PC-9 (cell line): ENCODE measurements at regions not wholly inside any gene's neighbourhood (a gene's known extent, or its start where the extent isn't known, plus 50 kb on each side); places are given as distances from the start of the nearest gene placed in this dataset.

ENCODE experiments used
- BruUV-seq: library from RNA; stranded (reverse); fragments of 400-500 nt; replicated peaks from 2 replicates; lab custom pipeline; 2021; lab: Mats Ljungman, UMichigan
- CTCF ChIA-PET: fragments of 300-600 bp; sonication (Branson Sonifier 250); formaldehyde crosslinking; loops from one replicate; lab custom pipeline; 2022; ENCODE audit warnings: antibody characterized with exemption; lab: Charles Lee
- POLR2A ChIA-PET: fragments of 300-600 bp; sonication (Branson Sonifier 250); formaldehyde crosslinking; loops from one replicate; lab custom pipeline; 2022; ENCODE audit warnings: antibody characterized with exemption; ENCODE audit not compliant: unreplicated experiment; lab: Charles Lee
- DNase-seq, 2 experiments: peaks; one replicate each; pipeline versions ENCODE4 v3.0.0 to v3.0.0-alpha.2; 2015 to 2022; ENCODE audit warnings: mixed read lengths in 1 of 2
- H2AFZ ChIP-seq: fragments of 200-600 bp; sonication (generic); 2 replicates; pipeline ENCODE4 v1.8.1; 2017; ENCODE audit warnings: antibody characterized with exemption
- H3F3A ChIP-seq: fragments of 200-600 bp; sonication (generic); 2 replicates; pipeline ENCODE4 v1.8.1; 2017; ENCODE audit warnings: antibody characterized with exemption, mild to moderate bottlenecking, low read depth; ENCODE audit not compliant: insufficient read depth
- H3K27ac ChIP-seq: fragments of 200-600 bp; sonication (generic); 2 replicates; pipeline ENCODE4 v1.6.1; 2016; ENCODE audit warnings: mixed run types
- H3K27me3 ChIP-seq: fragments of 200-600 bp; sonication (generic); 2 replicates; pipeline ENCODE4 v1.6.1; 2016; ENCODE audit warnings: low read depth, mixed run types; ENCODE audit not compliant: insufficient read depth
- H3K36me3 ChIP-seq: fragments of 200-600 bp; sonication (generic); 2 replicates; pipeline ENCODE4 v1.6.1; 2016; ENCODE audit warnings: low read depth, mixed run types
- H3K4me1 ChIP-seq: fragments of 200-600 bp; sonication (generic); replicated peaks from 2 replicates; pipeline ENCODE4 v1.6.1; 2016; ENCODE audit warnings: mixed run types; ENCODE audit not compliant: insufficient read depth
- H3K4me2 ChIP-seq: fragments of 200-600 bp; sonication (generic); 2 replicates; pipeline ENCODE4 v1.6.1; 2017; ENCODE audit warnings: mixed run types
- H3K4me3 ChIP-seq: fragments of 200-600 bp; sonication (generic); 2 replicates; pipeline ENCODE4 v1.6.1; 2016; ENCODE audit warnings: mixed run types
- H3K79me2 ChIP-seq: fragments of 200-600 bp; sonication (generic); 2 replicates; pipeline ENCODE4 v1.6.1; 2017; ENCODE audit warnings: low read depth, mixed run types
- H3K9me2 ChIP-seq: fragments of 200-600 bp; sonication (generic); 2 replicates; pipeline ENCODE4 v1.8.1; 2017; ENCODE audit warnings: mild to moderate bottlenecking; ENCODE audit not compliant: insufficient read depth
- H3K9me3 ChIP-seq: fragments of 200-600 bp; sonication (generic); 2 replicates; pipeline ENCODE4 v1.8.1; 2016; ENCODE audit warnings: low read depth; ENCODE audit not compliant: insufficient read depth
- H4K20me1 ChIP-seq: fragments of 200-600 bp; sonication (generic); 2 replicates; pipeline ENCODE4 v1.8.1; 2017; ENCODE audit not compliant: insufficient read depth
- CTCF ChIP-seq: fragments of 200-600 bp; sonication (generic); conservative IDR thresholded peaks from 2 replicates; pipeline ENCODE4 v1.6.1; 2017; ENCODE audit warnings: mixed run types, antibody characterized with exemption, mild to moderate bottlenecking, moderate library complexity
- EZH2 ChIP-seq: fragments of 200-600 bp; sonication (generic); IDR thresholded peaks from 2 replicates; pipeline ENCODE4 v1.8.0; 2017; ENCODE audit warnings: antibody characterized with exemption, low read depth
- intact Hi-C: fragments of 100-400 bp; cut with micrococcal nuclease; formaldehyde crosslinking; loops from one replicate; pipeline ENCODE4 v1.10.0; 2022; ENCODE audit not compliant: unreplicated experiment

DNA sequence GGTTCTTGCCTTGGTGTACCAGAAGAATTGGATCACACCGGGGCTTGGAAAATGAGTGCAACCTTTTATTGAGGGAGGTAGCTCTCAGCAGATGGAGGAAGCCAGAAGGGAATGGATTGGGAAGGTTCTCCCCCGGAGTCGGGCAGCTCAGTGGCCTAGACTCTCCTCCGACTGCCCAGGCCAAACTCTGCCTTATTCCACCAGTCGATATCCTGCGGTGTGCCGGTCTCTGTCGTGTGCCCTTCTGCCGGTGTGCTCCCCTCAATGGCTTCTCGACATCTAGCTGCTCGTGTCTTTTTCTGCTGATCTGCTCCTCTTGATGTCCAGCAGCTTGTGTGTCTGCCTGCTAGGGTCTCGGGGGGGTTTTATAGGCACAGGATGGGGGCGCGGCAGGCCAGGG is 87.4 kb upstream of the CCL21 start:
- TF ChIP-seq EZH2 (no peak), CTCF (no peak)
- BruUV-seq, result no TSS peak
- H3K27me3 ChIP-seq, result peaks cover 19% of the 10 kb centered on the region
- H3K4me1 ChIP-seq, result no peaks in the 10 kb centered on the region
- H3K4me2 ChIP-seq, result peak overlapping the region; percentile 19; the same call in 1 of the 2 replicates
- ChIA-PET CTCF (no interaction called here), POLR2A (no interaction called here)
- intact Hi-C loops, result no loop called here
- H3K4me3 ChIP-seq, result no peak overlapping the region
- no peaks in the 10 kb centered on the region for H3K9me2 ChIP-seq
- no peaks in the 10 kb centered on the region for H3F3A ChIP-seq
- H4K20me1 ChIP-seq, result no peaks in the 10 kb centered on the region
- H3K9me3 ChIP-seq, result no peaks in the 10 kb centered on the region
- H2AFZ ChIP-seq, result no peak overlapping the region
- H3K27ac ChIP-seq, result no peak overlapping the region
- H3K79me2 ChIP-seq, result no peaks in the 10 kb centered on the region
- H3K36me3 ChIP-seq, result no peaks in the 10 kb centered on the region
- no peak for DNase-seq

DNA sequence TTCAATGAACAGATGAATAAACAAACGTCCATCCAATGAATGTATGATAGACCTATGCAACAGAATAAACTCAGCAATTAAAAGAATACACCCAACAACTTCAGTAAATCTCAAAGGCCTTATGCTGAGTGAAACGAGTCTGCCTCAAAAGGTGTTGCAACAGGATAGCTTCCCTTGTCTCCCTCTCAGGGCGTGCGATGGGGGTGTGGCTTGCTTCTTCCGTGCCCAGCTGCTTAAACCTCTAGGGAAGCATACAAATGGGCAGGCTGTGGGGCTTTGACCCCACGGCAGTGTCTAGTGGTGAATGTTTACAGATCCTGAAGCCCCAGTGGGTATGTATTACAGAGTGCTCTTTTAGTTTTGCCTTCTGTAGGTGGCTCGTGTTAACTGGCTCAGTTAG is 87.0 kb upstream of the CCL21 start:
- ChIA-PET CTCF (no interaction called here), POLR2A (no interaction called here)
- TF ChIP-seq EZH2 (no peak), CTCF (no peak)

GRCh38 chr9:34793428-34793827 is 83.5 kb upstream of the CCL21 start:
- Histone ChIP-seq H3K36me3 (no peaks in the 10 kb centered on the region), H2AFZ (no peak overlapping the region), H3K9me3 (no peaks in the 10 kb centered on the region), H3K27me3 (peaks cover 33% of the 10 kb centered on the region), H3F3A (no peaks in the 10 kb centered on the region), H3K9me2 (no peaks in the 10 kb centered on the region), H3K4me3 (no peak overlapping the region), H3K4me1 (no peaks in the 10 kb centered on the region), H4K20me1 (no peaks in the 10 kb centered on the region), H3K4me2 (no peak overlapping the region), H3K27ac (no peak overlapping the region), H3K79me2 (no peaks in the 10 kb centered on the region)
- ChIA-PET CTCF (no interaction called here), POLR2A (no interaction called here)
- no peak for TF ChIP-seq EZH2
- TF ChIP-seq CTCF, result no peak
- intact Hi-C loops, result no loop called here
- BruUV-seq, result no TSS peak
- no peak for DNase-seq

More for the DNA sequence above, 87.0 kb upstream of the CCL21 start:
- Histone ChIP-seq H3K27me3 (peaks cover 21% of the 10 kb centered on the region), H3K4me2 (peak overlapping the region; percentile 19; the same call in 1 of the 2 replicates), H3K9me3 (no peaks in the 10 kb centered on the region), H3K4me1 (no peaks in the 10 kb centered on the region), H3K79me2 (no peaks in the 10 kb centered on the region), H3F3A (no peaks in the 10 kb centered on the region), H3K9me2 (no peaks in the 10 kb centered on the region), H3K4me3 (no peak overlapping the region), H3K36me3 (no peaks in the 10 kb centered on the region), H4K20me1 (no peaks in the 10 kb centered on the region), H2AFZ (no peak overlapping the region), H3K27ac (no peak overlapping the region)
- DNase-seq, result peak in 1 of 2 experiments; percentile 34
- intact Hi-C loops, result no loop called here
- no TSS peak for BruUV-seq
